NCI-H345 (cell line): ENCODE measurements at regions not wholly inside any gene's neighbourhood (a gene's known extent, or its start where the extent isn't known, plus 50 kb on each side); places are given as distances from the start of the nearest gene placed in this dataset.

Source experiments
- DNase-seq: peaks from one replicate; lab custom pipeline; 2025; lab: John Stamatoyannopoulos, UW

- no peak for DNase-seq
Observed at GRCh38 chr7:156179872-156180390, 367.7 kb upstream of the SHH start.

DNA sequence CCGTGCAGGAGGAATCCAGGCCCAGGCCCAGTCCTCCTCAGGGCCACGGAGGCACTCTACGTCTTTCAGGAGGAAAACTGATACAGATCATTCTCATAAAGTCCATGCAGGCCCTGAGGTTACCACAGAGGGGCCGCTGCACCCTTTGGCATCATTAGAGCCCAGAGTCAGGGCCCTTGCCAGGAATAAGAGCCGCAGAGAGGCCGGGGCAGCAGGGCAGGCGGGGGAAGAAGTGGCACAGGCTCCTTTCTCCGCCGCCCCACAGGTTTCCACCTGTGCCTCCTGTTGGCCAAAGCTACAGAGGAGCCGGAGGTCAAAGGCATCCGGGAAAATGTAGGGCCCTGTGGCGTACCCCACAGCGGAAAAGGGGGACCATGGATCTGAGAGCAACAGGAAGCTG, 366.6 kb upstream of the SHH start:
- no peak for DNase-seq

- DNase-seq = peak; percentile 34
Observed at GRCh38 chr7:156178214-156178613, 366.0 kb upstream of the SHH start.

- DNase-seq = peak; percentile 87
Observed at GRCh38 chr7:156177422-156178055, 365.3 kb upstream of the SHH start.

GRCh38 chr7:156176039-156176438, 363.8 kb upstream of the SHH start:
- DNase-seq = no peak

- DNase-seq = no peak
Observed at GRCh38 chr7:156175003-156175402, 362.7 kb upstream of the SHH start.

DNA sequence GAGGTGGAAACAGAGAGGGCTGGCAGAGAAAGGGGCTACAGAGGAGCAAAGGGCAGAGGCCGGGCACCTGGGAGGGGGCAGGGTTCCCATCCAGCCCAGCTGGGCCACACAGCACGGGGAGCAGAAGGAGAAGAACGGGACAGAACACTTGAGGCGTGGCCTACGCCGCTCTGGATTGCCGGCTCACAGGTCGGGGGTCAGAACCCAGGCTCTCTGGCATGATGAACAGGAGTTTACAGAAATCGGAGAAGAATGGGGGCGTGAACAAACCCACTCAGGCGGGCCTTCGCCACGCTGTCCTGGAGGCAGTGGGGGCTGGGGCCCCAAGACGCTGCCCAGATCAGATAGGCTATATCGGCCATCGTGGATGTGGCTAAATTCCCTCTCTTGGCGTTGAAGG, 362.2 kb upstream of the SHH start:
- no peak for DNase-seq

GRCh38 chr7:156173748-156174353, 361.6 kb upstream of the SHH start:
- no peak for DNase-seq

DNA sequence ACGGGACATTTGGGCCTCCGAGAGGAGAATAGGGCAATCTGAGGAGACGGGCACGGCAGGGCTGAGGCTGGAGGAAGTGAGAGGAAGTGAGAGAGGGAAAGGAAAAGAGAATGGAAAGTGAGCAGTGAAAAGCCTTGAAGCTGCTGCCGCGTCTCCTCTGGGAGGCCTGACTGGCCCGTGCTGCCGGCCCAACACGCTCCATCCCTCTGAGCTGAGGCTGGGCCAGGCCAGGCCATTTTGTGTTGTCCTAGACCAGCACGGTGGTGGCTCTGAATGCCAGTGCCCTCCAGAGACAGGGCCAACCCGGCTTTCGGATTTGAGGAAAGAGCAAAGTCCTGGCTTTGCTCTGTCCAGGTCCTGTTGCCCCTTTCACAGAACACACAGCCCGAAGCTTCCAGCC, 361.1 kb upstream of the SHH start:
- DNase-seq = no peak

- DNase-seq = no peak
Observed at GRCh38 chr7:156172638-156173037, 360.4 kb upstream of the SHH start.

- no peak for DNase-seq
Observed at GRCh38 chr7:156169474-156170370, 357.5 kb upstream of the SHH start.

- no peak for DNase-seq
Observed at GRCh38 chr7:156168434-156168833, 356.2 kb upstream of the SHH start.

- no peak for DNase-seq
Observed at GRCh38 chr7:156167987-156168386, 355.7 kb upstream of the SHH start.

GRCh38 chr7:156167417-156167807, 355.1 kb upstream of the SHH start:
- DNase-seq = no peak

- no peak for DNase-seq
Observed at GRCh38 chr7:156166692-156167416, 354.6 kb upstream of the SHH start.

GRCh38 chr7:156163747-156164146, 351.5 kb upstream of the SHH start:
- DNase-seq = no peak

GRCh38 chr7:156162451-156162850, 350.2 kb upstream of the SHH start:
- no peak for DNase-seq

GRCh38 chr7:156160811-156161210, 348.5 kb upstream of the SHH start:
- DNase-seq = no peak

DNA sequence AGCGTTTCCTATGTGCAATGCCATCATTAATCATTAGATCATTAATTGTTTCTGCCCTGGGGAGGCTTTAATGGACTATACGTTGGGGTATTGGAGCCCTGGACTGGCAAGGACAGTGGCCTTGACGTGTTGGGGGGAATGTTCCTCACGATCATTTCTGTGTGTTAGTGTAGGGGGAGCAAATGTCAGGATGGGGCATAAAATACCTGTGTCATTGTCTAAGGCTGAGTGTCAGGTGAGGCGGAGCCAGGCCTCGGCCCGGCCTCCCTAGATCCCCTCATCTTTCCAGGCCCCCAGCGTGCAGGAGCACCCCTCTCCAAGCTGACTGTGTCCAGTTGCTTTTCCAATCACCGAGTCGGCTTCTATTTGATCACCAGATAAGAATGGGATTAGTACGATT, 346.4 kb upstream of the SHH start:
- no peak for DNase-seq

DNA sequence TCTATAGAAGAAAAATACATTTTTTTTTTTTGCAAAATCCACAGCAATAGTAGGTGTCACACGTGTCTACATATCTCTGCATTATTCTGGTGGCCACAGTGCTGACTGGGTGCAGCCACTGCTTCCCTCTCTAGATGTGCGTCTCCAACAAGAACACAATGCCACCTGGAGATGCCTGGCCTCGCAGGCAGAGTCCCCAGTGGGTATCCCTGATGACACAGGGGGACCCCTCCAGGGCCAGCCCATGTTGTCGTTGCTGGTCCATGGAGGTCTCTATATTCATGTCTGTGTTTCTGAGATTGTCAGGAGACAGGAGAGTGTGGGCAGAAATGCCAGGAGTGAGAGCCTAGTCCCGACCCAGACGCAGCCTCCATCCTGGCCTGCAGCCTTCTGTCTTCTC, 345.9 kb upstream of the SHH start:
- no peak for DNase-seq

DNA sequence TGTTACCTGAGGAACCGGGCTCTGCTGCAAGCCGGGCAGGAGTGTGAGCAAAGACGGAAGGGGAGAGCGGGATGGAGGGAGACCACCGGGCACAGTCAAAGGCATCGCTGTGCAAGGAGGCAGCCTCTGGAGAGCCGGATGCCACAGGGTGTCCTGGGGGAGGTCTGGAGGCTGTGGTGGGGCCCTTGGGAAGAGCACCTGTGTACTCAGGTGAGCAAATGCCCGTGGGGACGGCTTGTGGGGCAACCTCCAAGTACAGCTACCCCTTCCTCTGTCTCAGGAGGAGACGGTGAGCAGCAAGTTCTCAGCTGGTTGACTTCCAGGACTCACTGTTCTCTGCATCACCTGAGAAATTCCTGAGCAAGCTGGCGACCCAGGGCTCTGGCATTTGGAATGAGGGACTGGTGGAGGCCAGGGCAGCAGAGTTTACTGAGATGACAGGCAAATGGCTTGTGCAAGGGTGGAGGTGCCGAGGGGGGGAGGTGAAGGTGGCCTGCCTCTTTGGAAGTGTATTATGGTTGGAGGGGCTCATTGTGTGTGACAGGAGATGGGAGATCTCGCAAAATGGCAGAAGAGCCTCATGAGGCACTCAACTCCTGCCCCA, 345.2 kb upstream of the SHH start:
- no peak for DNase-seq
